ENCODE measurements at regions not wholly inside any gene's neighbourhood (a gene's known extent, or its start where the extent isn't known, plus 50 kb on each side); places are given as distances from the start of the nearest gene placed in this dataset.

DNA sequence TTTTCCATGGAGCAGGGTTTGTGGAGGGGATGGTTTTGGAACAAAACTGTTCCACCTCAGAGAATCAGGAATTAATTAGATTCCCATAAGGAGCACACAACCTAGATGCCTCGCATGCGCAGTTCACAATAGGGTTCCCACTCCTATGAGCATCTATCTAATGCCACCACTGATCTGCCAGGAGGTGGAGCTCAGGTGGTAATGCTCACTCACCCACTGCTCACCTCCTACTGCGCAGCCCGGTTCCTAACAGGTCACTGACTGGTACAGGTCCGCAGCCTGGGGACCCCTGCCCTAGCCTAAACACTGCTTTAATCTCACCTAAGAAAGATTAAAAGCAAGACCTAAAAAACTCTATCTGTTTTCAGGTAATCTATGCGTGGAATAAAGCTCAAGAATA lies 553.0 kb downstream of the JRKL start:
- no peak overlapping the region for H3K9ac ChIP-seq (ENCODE audit: control insufficient read depth, extremely low read depth, insufficient read depth, low read length)
- no peaks in the 10 kb centered on the region for H3K9me1 ChIP-seq (ENCODE audit: control insufficient read depth, extremely low read depth, insufficient read depth, low read length)
- H3K79me2 ChIP-seq (ENCODE audit: control insufficient read depth, insufficient read depth, low read length), result no peaks in the 10 kb centered on the region
- H3K27me3 ChIP-seq (ENCODE audit: control insufficient read depth, extremely low read depth, insufficient read depth, low read length), result no peaks in the 10 kb centered on the region
- no peak overlapping the region for H3K27ac ChIP-seq (ENCODE audit: control insufficient read depth, insufficient read depth, low read length)
- dilution Hi-C loops (cut with MboI; ENCODE audit: extremely low pct_ligation_motif_present, low sequenced_read_pairs), result no loop called here
- DNase-seq (ENCODE audit: low read depth, low spot score) (no peak), FAIRE-seq (no peak)
- H2AFZ ChIP-seq (ENCODE audit: control insufficient read depth, low read length), result no peak overlapping the region
- H3K9me3 ChIP-seq (ENCODE audit: control insufficient read depth, low read depth, low read length), result no peaks in the 10 kb centered on the region
- no peaks in the 10 kb centered on the region for H3K4me1 ChIP-seq (ENCODE audit: control insufficient read depth, extremely low read depth, insufficient read depth, low read length)
- no peaks in the 10 kb centered on the region for H3K36me3 ChIP-seq (ENCODE audit: control insufficient read depth in 2 of 2, extremely low read depth in 1 of 2, insufficient read depth in 2 of 2, low read length in 2 of 2)
- H4K20me1 ChIP-seq (ENCODE audit: control insufficient read depth, extremely low read depth, insufficient read depth, low read length), result no peaks in the 10 kb centered on the region
- TF ChIP-seq, protein P1, sequence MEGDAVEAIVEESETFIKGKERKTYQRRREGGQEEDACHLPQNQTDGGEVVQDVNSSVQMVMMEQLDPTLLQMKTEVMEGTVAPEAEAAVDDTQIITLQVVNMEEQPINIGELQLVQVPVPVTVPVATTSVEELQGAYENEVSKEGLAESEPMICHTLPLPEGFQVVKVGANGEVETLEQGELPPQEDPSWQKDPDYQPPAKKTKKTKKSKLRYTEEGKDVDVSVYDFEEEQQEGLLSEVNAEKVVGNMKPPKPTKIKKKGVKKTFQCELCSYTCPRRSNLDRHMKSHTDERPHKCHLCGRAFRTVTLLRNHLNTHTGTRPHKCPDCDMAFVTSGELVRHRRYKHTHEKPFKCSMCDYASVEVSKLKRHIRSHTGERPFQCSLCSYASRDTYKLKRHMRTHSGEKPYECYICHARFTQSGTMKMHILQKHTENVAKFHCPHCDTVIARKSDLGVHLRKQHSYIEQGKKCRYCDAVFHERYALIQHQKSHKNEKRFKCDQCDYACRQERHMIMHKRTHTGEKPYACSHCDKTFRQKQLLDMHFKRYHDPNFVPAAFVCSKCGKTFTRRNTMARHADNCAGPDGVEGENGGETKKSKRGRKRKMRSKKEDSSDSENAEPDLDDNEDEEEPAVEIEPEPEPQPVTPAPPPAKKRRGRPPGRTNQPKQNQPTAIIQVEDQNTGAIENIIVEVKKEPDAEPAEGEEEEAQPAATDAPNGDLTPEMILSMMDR (optimal IDR thresholded peaks at IDR 0.05 in 1 of 3, IDR thresholded peaks at IDR 0.05 in 1 of 3, conservative IDR thresholded peaks at IDR 0.05 in 1 of 3; ENCODE audit: extremely low read depth in 1 of 3, insufficient read depth in 2 of 3, low read length in 3 of 3), result no peak
- no peak for TF ChIP-seq EZH2 (IDR thresholded peaks at IDR 0.05; ENCODE audit: low read length)
- H3K4me2 ChIP-seq (ENCODE audit: control insufficient read depth, extremely low read depth, insufficient read depth, low read depth, low read length), result no peak overlapping the region
- no peak overlapping the region for H3K4me3 ChIP-seq (ENCODE audit: control insufficient read depth in 2 of 3, extremely low read depth in 1 of 3, insufficient read depth in 2 of 3, low read depth in 1 of 3, low read length in 3 of 3)

DNA sequence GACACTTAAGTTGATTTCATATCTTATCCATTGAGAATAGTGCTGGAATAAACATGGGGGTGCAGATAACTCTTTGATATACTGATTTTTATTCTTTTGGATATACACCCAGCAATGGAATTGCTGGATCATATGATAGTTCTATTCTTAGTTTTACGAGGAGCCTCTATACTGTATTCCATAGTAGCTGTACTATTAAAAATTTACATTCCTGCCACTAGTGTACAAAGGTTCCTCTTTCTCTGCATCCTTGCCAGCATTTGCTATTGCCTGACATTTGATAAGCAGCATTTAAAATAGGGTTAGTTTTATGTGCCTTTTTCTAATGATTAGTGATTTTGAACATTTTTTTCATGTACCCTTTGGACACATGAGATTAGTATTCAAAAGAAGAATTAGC lies 554.2 kb downstream of the JRKL start:
- dilution Hi-C loops (cut with MboI; ENCODE audit: extremely low pct_ligation_motif_present, low sequenced_read_pairs), result no loop called here
- no peak for TF ChIP-seq EZH2 (IDR thresholded peaks at IDR 0.05; ENCODE audit: low read length)
- TF ChIP-seq, protein P1 (optimal IDR thresholded peaks at IDR 0.05 in 1 of 3, IDR thresholded peaks at IDR 0.05 in 1 of 3, conservative IDR thresholded peaks at IDR 0.05 in 1 of 3; ENCODE audit: extremely low read depth in 1 of 3, insufficient read depth in 2 of 3, low read length in 3 of 3), result no peak
- Histone ChIP-seq H3K9ac (ENCODE audit: control insufficient read depth, extremely low read depth, insufficient read depth, low read length) (no peak overlapping the region), H3K27ac (ENCODE audit: control insufficient read depth, insufficient read depth, low read length) (no peak overlapping the region), H2AFZ (ENCODE audit: control insufficient read depth, low read length) (no peak overlapping the region), H3K4me3 (ENCODE audit: control insufficient read depth in 2 of 3, extremely low read depth in 1 of 3, insufficient read depth in 2 of 3, low read depth in 1 of 3, low read length in 3 of 3) (no peak overlapping the region), H3K4me1 (ENCODE audit: control insufficient read depth, extremely low read depth, insufficient read depth, low read length) (no peaks in the 10 kb centered on the region), H3K9me3 (ENCODE audit: control insufficient read depth, low read depth, low read length) (no peaks in the 10 kb centered on the region), H4K20me1 (ENCODE audit: control insufficient read depth, extremely low read depth, insufficient read depth, low read length) (no peaks in the 10 kb centered on the region), H3K27me3 (ENCODE audit: control insufficient read depth, extremely low read depth, insufficient read depth, low read length) (no peaks in the 10 kb centered on the region), H3K9me1 (ENCODE audit: control insufficient read depth, extremely low read depth, insufficient read depth, low read length) (no peaks in the 10 kb centered on the region), H3K4me2 (ENCODE audit: control insufficient read depth, extremely low read depth, insufficient read depth, low read depth, low read length) (no peak overlapping the region), H3K36me3 (ENCODE audit: control insufficient read depth in 2 of 2, extremely low read depth in 1 of 2, insufficient read depth in 2 of 2, low read length in 2 of 2) (no peaks in the 10 kb centered on the region), H3K79me2 (ENCODE audit: control insufficient read depth, insufficient read depth, low read length) (no peaks in the 10 kb centered on the region)
- DNase-seq (ENCODE audit: low read depth, low spot score) (no peak), FAIRE-seq (no peak)
